22Rv1 (cell line): ENCODE measurements at regions not wholly inside any gene's neighbourhood (a gene's known extent, or its start where the extent isn't known, plus 50 kb on each side); places are given as distances from the start of the nearest gene placed in this dataset.

Source experiments
- CTCF ChIP-seq: fragments of 450-650 bp; IDR thresholded peaks from 2 replicates; pipeline ENCODE4 v1.5.1; 2017; ENCODE audit warnings: mild to moderate bottlenecking
- ZFX ChIP-seq: fragments of 450-650 bp; IDR thresholded peaks from 2 replicates; pipeline ENCODE4 v1.6.1; 2017; ENCODE audit warnings: antibody characterized with exemption, borderline replicate concordance

GRCh38 chr19:31175564-31176348, 173.5 kb downstream of the TSHZ3 start:
- TF ChIP-seq CTCF: no peak
- no peak for TF ChIP-seq ZFX
